NCI-H2196 (cell line): ENCODE measurements at regions not wholly inside any gene's neighbourhood (a gene's known extent, or its start where the extent isn't known, plus 50 kb on each side); places are given as distances from the start of the nearest gene placed in this dataset.

Experiments
- DNase-seq: peaks from one replicate; lab custom pipeline; 2025; ENCODE audit not compliant: unreplicated experiment; lab: John Stamatoyannopoulos, UW

GRCh38 chr6:9623985-9624384 lies 790.9 kb downstream of the TFAP2A start:
- DNase-seq = no peak

GRCh38 chr6:9623228-9623832 lies 791.5 kb downstream of the TFAP2A start:
- DNase-seq = no peak

DNA sequence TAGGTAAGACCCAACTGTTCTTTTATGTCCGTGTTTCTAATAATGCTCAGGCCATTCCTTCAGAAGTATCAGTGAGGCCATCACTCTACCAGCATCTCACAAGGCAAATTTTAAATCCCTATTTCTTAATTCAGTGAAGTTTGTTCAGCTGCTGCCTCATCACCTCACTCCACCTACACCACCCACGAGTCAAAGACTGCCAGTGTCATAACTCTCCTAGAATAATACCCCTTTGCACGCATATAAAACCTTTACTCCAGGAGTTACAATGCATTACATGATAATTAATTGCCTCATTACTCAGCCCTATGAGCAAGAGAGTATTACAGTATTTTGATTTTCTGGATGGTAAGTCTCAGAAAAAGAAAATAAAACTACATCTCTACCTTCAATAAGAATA lies 793.6 kb downstream of the TFAP2A start:
- no peak for DNase-seq

DNA sequence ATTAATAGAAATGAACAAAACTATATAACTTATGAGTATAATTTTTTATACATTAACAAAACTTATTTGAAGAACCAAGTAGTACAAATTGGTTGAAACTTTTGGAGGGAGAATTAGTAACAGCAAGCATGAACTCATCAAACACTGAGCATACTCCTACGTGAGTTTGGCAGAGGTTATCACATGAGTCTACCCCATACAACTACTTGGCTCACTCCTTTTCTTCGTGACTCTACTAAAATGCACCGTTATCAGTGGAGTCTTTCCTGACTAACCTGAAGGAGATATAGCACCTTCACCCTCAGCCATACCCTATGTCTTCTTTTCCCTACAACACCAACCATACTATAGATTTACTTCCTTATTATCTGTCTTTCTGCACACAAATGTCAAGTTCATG lies 794.2 kb downstream of the TFAP2A start:
- DNase-seq = no peak

GRCh38 chr6:9620263-9620662 lies 794.6 kb downstream of the TFAP2A start:
- no peak for DNase-seq

GRCh38 chr6:9614778-9615177 lies 800.1 kb downstream of the TFAP2A start:
- no peak for DNase-seq

DNA sequence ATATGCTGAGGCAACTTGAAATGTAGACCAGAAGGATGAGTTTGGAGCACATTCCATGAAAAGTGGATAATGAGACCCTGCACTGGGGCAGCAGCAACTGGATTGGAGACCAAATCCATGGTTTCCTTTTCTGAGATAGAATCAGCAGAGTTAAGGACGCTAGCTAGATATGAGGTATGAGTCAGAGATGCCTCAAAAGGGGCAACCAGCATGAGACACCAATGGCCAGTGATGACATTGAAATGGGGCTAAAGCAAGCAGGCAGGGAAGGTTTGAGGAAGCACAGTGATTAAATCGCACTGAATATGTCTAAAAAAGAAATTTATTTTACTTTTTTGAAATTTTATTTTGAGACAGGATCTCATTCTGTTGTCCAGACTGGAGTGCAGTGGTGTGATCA lies 802.4 kb downstream of the TFAP2A start:
- no peak for DNase-seq

GRCh38 chr6:9610620-9611415 lies 804.1 kb downstream of the TFAP2A start:
- DNase-seq = no peak

DNA sequence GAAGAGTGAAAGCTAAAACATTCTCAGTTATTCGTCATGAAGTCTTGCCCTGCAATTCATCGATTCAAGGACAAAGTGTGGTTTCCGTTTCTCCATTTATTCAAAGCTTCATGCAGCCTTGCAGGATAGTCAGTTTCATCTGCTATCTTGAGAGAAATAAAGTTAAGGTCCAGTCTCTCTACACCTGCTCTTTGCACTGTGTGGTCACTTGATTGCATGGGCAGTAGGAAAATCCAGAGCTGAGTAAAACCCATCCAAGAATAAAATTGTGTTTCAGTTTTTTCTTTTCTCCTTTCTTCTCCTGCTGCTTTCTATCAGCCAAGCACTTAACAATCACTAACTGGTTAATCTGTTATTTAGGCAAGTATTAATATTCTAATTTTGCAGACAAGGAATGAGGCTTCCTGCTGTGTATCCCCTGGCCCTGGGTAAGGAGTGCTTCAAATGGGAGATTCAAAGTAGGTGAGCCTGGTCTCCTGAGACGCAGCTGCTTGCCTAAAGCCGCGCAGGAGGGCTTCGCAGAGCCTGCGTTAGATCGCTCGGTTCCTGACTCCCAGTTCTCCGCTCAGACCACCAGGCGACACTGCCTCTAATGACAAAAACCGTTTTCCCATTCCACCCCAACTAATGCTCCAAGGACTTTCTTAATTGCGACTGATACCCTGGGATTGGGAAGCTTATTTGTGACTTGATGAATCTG lies 808.3 kb downstream of the TFAP2A start:
- no peak for DNase-seq

GRCh38 chr6:9594746-9595145 lies 820.1 kb downstream of the TFAP2A start:
- no peak for DNase-seq

DNA sequence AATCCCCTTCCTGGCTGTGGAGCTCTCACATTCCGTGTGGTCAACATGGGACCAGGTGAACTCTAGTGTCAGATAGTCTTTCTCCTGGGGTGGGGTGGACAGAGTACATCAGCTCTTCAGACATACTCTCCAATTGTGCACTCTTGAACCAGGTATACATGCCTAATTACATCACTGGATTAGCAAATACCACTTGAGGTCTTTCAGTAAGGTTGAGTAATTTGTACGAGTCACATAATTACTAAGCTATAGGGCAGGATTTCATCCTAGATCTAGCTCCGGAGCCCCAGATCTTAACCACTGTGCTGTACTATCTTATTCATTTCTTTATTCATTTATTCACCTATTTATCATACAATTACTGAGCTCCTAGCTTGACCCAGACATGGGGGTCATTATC lies 821.3 kb downstream of the TFAP2A start:
- no peak for DNase-seq

GRCh38 chr6:9583753-9584352 lies 831.0 kb downstream of the TFAP2A start:
- no peak for DNase-seq

GRCh38 chr6:9581155-9581554 lies 833.7 kb downstream of the TFAP2A start:
- no peak for DNase-seq

DNA sequence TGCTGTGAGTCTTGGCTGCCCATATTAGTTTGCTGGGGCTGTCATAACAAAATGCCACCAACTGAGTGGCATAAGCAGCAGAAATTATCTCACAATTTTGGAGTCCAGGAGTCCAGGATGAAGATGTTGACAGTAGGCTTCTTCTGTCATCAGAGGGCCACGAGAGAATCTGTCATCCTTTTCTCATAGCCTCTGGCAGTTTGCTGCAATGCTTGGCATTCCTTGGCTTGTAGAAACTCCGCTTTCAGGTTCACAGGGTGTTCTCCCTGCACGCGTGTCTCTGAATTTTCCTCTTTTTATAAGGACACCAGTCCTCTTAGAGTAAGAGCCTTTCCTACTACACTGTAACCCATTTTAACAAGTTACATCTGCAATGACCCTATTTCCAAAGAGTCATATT lies 838.4 kb downstream of the TFAP2A start:
- no peak for DNase-seq

- no peak for DNase-seq
These were observed 848.8 kb downstream of the TFAP2A start for GRCh38 chr6:9566096-9566495.

DNA sequence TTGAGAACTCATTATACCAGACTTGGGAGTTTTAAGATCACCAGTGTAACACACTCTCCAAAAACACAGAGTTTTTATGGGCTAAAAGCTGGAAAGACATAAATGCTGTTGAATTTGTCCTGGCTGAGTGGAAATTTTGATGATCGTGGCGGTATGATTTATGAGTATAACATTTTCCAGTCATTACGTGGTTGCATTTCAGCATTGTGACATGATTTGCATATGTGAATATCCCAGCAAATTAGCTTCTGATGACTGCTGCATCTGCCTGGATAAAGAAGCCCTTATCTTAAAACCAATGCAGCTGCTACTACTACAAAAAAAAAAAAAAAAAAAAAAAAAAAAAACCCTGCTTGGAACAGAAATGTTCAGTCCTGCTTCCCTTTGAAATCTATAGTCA lies 850.9 kb downstream of the TFAP2A start:
- no peak for DNase-seq

DNA sequence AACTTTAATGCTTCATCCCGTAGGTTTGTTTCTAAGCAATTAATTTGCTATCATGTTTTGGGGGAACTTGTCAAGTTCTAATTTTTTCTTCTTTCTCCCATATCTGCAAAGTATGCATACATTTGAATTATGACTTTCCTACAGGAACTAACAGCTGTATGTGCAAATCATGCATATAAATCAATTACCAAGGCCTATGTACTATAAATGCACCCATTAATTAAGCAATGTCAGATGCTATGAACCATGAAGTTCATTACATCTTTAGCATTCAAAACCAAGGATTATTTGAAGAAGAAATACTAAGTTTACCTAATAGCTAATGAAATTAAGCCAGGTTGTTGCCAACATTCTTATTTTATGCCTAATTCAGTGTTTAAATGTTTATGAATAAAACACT lies 851.3 kb downstream of the TFAP2A start:
- DNase-seq = no peak

GRCh38 chr6:9554806-9555205 lies 860.1 kb downstream of the TFAP2A start:
- no peak for DNase-seq

GRCh38 chr6:9554323-9554722 lies 860.6 kb downstream of the TFAP2A start:
- no peak for DNase-seq

- DNase-seq = no peak
These were observed 861.9 kb downstream of the TFAP2A start for GRCh38 chr6:9553002-9553401.

GRCh38 chr6:9543649-9544048 lies 871.2 kb downstream of the TFAP2A start:
- no peak for DNase-seq
